GM23248 (cell line): ENCODE measurements at regions not wholly inside any gene's neighbourhood (a gene's known extent, or its start where the extent isn't known, plus 50 kb on each side); places are given as distances from the start of the nearest gene placed in this dataset.

Experiments used
- EZH2 ChIP-seq: fragments of 200-600 bp; sonication (generic); IDR thresholded peaks from 2 replicates; pipeline ENCODE4 v1.6.1; 2018; ENCODE audit warnings: antibody characterized with exemption, mild to moderate bottlenecking; ENCODE audit not compliant: insufficient read depth, poor library complexity, severe bottlenecking
- EZH2phosphoT487 ChIP-seq: fragments of 200-600 bp; sonication (generic); IDR thresholded peaks from 2 replicates; pipeline ENCODE4 v1.6.1; 2018; ENCODE audit warnings: antibody characterized with exemption, moderate library complexity, mild to moderate bottlenecking, low read depth; ENCODE audit not compliant: insufficient read depth

GRCh38 chr4:81870275-81870674 lies 398.6 kb upstream of the RASGEF1B start:
- no peak for TF ChIP-seq EZH2
- no peak for TF ChIP-seq EZH2phosphoT487
